Endothelial cell of umbilical vein (primary cell): ENCODE measurements at regions not wholly inside any gene's neighbourhood (a gene's known extent, or its start where the extent isn't known, plus 50 kb on each side); places are given as distances from the start of the nearest gene placed in this dataset.

Source experiments
- EZH2 ChIP-seq: IDR thresholded peaks from 2 replicates; pipeline ENCODE4 v1.6.1; 2012; ENCODE audit warnings: borderline replicate concordance, low read depth, mild to moderate bottlenecking, moderate library complexity, low read length, inconsistent platforms; ENCODE audit not compliant: severe bottlenecking
- MYC ChIP-seq: IDR thresholded peaks from one replicate; pipeline ENCODE4 v1.6.1; 2011; ENCODE audit warnings: mild to moderate bottlenecking, low read depth, low read length
- POLR2A ChIP-seq: IDR thresholded peaks from 2 replicates; pipeline ENCODE4 v1.6.1; 2012; ENCODE audit warnings: low read depth, mild to moderate bottlenecking, control low read depth, low read length
- POLR2AphosphoS5 ChIP-seq: IDR thresholded peaks from 2 replicates; pipeline ENCODE4 v1.6.1; 2012; ENCODE audit warnings: low read depth, mild to moderate bottlenecking, control low read depth, low read length, moderate library complexity; ENCODE audit not compliant: insufficient read depth
- TF ChIP-seq, protein P1 (sequence below), 2 donors: IDR thresholded peaks; 1 replicate in 1 of 2; 2 replicates in 1 of 2; pipeline ENCODE4 v1.5.1; 2011; ENCODE audit warnings: low read length in 2 of 2, mild to moderate bottlenecking in 2 of 2, moderate library complexity in 2 of 2, control low read depth in 1 of 2, inconsistent platforms in 1 of 2, low read depth in 1 of 2; ENCODE audit not compliant: insufficient read depth in 1 of 2; ENCODE audit errors: extremely low read depth in 1 of 2
- TF ChIP-seq, protein P2 (sequence below): IDR thresholded peaks from 2 replicates; pipeline ENCODE4 v1.6.1; 2011; ENCODE audit not compliant: insufficient read depth, insufficient read length

DNA sequence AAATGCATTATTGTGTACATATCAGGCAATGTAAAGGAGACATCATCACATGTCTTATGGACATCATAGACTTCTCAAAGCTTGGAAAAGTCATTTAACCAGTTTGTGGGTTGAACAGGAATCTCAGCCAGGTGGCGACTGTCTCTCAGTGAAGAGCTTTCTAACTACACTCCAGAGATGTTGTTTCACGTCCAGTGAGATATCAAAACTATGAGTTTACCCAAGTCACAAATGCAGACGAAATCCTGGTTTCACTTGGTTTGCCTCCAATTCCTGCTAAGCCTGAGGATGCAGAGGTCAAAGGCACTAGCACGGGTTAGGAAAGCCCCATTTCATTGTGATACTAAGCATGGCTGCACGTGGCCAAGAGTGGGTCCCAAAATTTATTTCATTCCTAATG is 384.5 kb upstream of the MEIS1 start:
- TF ChIP-seq, protein P1, sequence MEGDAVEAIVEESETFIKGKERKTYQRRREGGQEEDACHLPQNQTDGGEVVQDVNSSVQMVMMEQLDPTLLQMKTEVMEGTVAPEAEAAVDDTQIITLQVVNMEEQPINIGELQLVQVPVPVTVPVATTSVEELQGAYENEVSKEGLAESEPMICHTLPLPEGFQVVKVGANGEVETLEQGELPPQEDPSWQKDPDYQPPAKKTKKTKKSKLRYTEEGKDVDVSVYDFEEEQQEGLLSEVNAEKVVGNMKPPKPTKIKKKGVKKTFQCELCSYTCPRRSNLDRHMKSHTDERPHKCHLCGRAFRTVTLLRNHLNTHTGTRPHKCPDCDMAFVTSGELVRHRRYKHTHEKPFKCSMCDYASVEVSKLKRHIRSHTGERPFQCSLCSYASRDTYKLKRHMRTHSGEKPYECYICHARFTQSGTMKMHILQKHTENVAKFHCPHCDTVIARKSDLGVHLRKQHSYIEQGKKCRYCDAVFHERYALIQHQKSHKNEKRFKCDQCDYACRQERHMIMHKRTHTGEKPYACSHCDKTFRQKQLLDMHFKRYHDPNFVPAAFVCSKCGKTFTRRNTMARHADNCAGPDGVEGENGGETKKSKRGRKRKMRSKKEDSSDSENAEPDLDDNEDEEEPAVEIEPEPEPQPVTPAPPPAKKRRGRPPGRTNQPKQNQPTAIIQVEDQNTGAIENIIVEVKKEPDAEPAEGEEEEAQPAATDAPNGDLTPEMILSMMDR (IDR thresholded peaks at IDR 0.05; ENCODE audit: extremely low read depth in 1 of 2, insufficient read depth in 1 of 2, low read depth in 1 of 2, low read length in 2 of 2) = no peak
- no peak for TF ChIP-seq POLR2A
- TF ChIP-seq EZH2 = no peak
- TF ChIP-seq MYC = no peak
- TF ChIP-seq, protein P2, sequence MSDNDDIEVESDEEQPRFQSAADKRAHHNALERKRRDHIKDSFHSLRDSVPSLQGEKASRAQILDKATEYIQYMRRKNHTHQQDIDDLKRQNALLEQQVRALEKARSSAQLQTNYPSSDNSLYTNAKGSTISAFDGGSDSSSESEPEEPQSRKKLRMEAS = no peak
- TF ChIP-seq POLR2AphosphoS5 = no peak
